Suprapubic skin (tissue), 3 donors: ENCODE measurements at regions not wholly inside any gene's neighbourhood (a gene's known extent, or its start where the extent isn't known, plus 50 kb on each side); places are given as distances from the start of the nearest gene placed in this dataset.

Source experiments
- CTCF ChIP-seq, 2 donors: fragments of 200-600 bp in 1 of 2; fragments of 450-650 bp in 1 of 2; sonication (generic) in 1 of 2; IDR thresholded peaks; one replicate each; pipeline ENCODE4 v1.5.1; 2016 to 2019; ENCODE audit warnings: antibody characterized with exemption in 2 of 2, mild to moderate bottlenecking in 1 of 2, moderate library complexity in 1 of 2
- EP300 ChIP-seq: sonication (generic); formaldehyde crosslinking; IDR thresholded peaks from one replicate; pipeline ENCODE4 v1.6.1; 2017; ENCODE audit warnings: antibody characterized with exemption
- POLR2A ChIP-seq, 2 donors: fragments of 450-650 bp; IDR thresholded peaks; one replicate each; pipeline ENCODE4 v1.6.1; 2017; ENCODE audit warnings: antibody characterized with exemption in 2 of 2, mild to moderate bottlenecking in 2 of 2, moderate library complexity in 2 of 2

- no peak for TF ChIP-seq CTCF (IDR thresholded peaks at IDR 0.05)
- TF ChIP-seq POLR2A (IDR thresholded peaks at IDR 0.05) = no peak
- no peak for TF ChIP-seq EP300
These were observed 184.7 kb upstream of the LINC00305 start for GRCh38 chr18:64333584-64333983.
